ENCODE measurements at regions not wholly inside any gene's neighbourhood (a gene's known extent, or its start where the extent isn't known, plus 50 kb on each side); places are given as distances from the start of the nearest gene placed in this dataset.
"Not testable (repeated sequence)": the region's sequence is repeated elsewhere in the genome, so short reads cannot be mapped to it uniquely, and the experiment has no call there.

- no peak overlapping the region for H3K4me3 ChIP-seq
- no peaks in the 10 kb centered on the region for H3K4me1 ChIP-seq
- no peaks in the 10 kb centered on the region for H3K36me3 ChIP-seq
- no peak for TF ChIP-seq POLR2AphosphoS5 (IDR thresholded peaks at IDR 0.05)
- no peak overlapping the region for H3K27ac ChIP-seq (replicated peaks in 1 of 4)
- H3K9me3 ChIP-seq, result no peaks in the 10 kb centered on the region
- intact Hi-C loops (cut with DNase I), result no loop called here
- DNase-seq (ENCODE audit: extremely low spot score), result peak; percentile 78
- WGBS, result 65% methylated on average over 15 of the region's 25 CpGs
- peaks cover 0 to 80% (median 0%) of the 10 kb centered on the region in 4 donors for H3K27me3 ChIP-seq
Measured at GRCh38 chr10:131819241-131820072, 81.4 kb upstream of the PPP2R2D start.

GRCh38 chr10:131820626-131821025 is 80.2 kb upstream of the PPP2R2D start:
- 82% methylated on average over 9 of the region's 9 CpGs for WGBS
- intact Hi-C loops (cut with DNase I), result no loop called here
- DNase-seq (ENCODE audit: extremely low spot score), result no peak
- TF ChIP-seq EP300 (IDR thresholded peaks at IDR 0.05), result no peak
- no peak for TF ChIP-seq POLR2AphosphoS5 (IDR thresholded peaks at IDR 0.05)
- no peak for TF ChIP-seq POLR2A (IDR thresholded peaks at IDR 0.05; ENCODE audit: low read depth)
- TF ChIP-seq CTCF (IDR thresholded peaks at IDR 0.05), result no peak
- H3K4me3 ChIP-seq, result no peak overlapping the region
- H3K27me3 ChIP-seq, result peaks cover 0 to 85% (median 0%) of the 10 kb centered on the region in 4 donors
- H3K9me3 ChIP-seq, result no peaks in the 10 kb centered on the region
- no peak overlapping the region for H3K27ac ChIP-seq (replicated peaks in 1 of 4)
- peaks cover 0 to 4% (median 0%) of the 10 kb centered on the region in 4 donors for H3K4me1 ChIP-seq
- H3K36me3 ChIP-seq, result no peaks in the 10 kb centered on the region

GRCh38 chr10:131821378-131822012 is 79.3 kb upstream of the PPP2R2D start:
- no peaks in the 10 kb centered on the region for H3K9me3 ChIP-seq
- WGBS, result 87% methylated on average over 8 of the region's 8 CpGs
- no peak overlapping the region for H3K27ac ChIP-seq (replicated peaks in 1 of 4)
- H3K4me3 ChIP-seq, result no peak overlapping the region
- H3K36me3 ChIP-seq, result no peaks in the 10 kb centered on the region
- DNase-seq (ENCODE audit: extremely low spot score), result no peak
- intact Hi-C loops (cut with DNase I), result no loop called here
- TF ChIP-seq POLR2AphosphoS5 (IDR thresholded peaks at IDR 0.05) (no peak), EP300 (IDR thresholded peaks at IDR 0.05) (no peak), POLR2A (IDR thresholded peaks at IDR 0.05; ENCODE audit: low read depth) (no peak), CTCF (IDR thresholded peaks at IDR 0.05) (no peak)
- H3K27me3 ChIP-seq, result peaks cover 0 to 76% (median 0%) of the 10 kb centered on the region in 4 donors
- peaks cover 0 to 4% (median 0%) of the 10 kb centered on the region in 4 donors for H3K4me1 ChIP-seq

GRCh38 chr10:131822013-131822691 is 78.7 kb upstream of the PPP2R2D start:
- DNase-seq (ENCODE audit: extremely low spot score), result no peak
- TF ChIP-seq CTCF (IDR thresholded peaks at IDR 0.05) (no peak), POLR2AphosphoS5 (IDR thresholded peaks at IDR 0.05) (no peak), POLR2A (IDR thresholded peaks at IDR 0.05; ENCODE audit: low read depth) (no peak), EP300 (IDR thresholded peaks at IDR 0.05) (no peak)
- 76% methylated on average over 14 of the region's 18 CpGs for WGBS
- peaks cover 0 to 70% (median 0%) of the 10 kb centered on the region in 4 donors for H3K27me3 ChIP-seq
- peaks cover 0 to 4% (median 0%) of the 10 kb centered on the region in 4 donors for H3K4me1 ChIP-seq
- intact Hi-C loops (cut with DNase I), result no loop called here
- H3K4me3 ChIP-seq, result no peak overlapping the region
- H3K9me3 ChIP-seq, result no peaks in the 10 kb centered on the region
- H3K27ac ChIP-seq (replicated peaks in 1 of 4), result no peak overlapping the region
- no peaks in the 10 kb centered on the region for H3K36me3 ChIP-seq

- intact Hi-C loops (cut with DNase I), result no loop called here
- peaks cover 0 to 64% (median 0%) of the 10 kb centered on the region in 4 donors for H3K27me3 ChIP-seq
- no peak overlapping the region for H3K4me3 ChIP-seq
- 42% methylated on average over 3 of the region's 9 CpGs for WGBS
- H3K27ac ChIP-seq (replicated peaks in 1 of 4), result no peak overlapping the region
- H3K4me1 ChIP-seq, result peaks cover 0 to 4% (median 0%) of the 10 kb centered on the region in 4 donors
- no peak for DNase-seq (ENCODE audit: extremely low spot score)
- TF ChIP-seq POLR2AphosphoS5 (IDR thresholded peaks at IDR 0.05) (no peak), POLR2A (IDR thresholded peaks at IDR 0.05; ENCODE audit: low read depth) (no peak), EP300 (IDR thresholded peaks at IDR 0.05) (no peak), CTCF (IDR thresholded peaks at IDR 0.05) (no peak)
- H3K9me3 ChIP-seq, result no peaks in the 10 kb centered on the region
- no peaks in the 10 kb centered on the region for H3K36me3 ChIP-seq
Measured at GRCh38 chr10:131822692-131823245, 78.0 kb upstream of the PPP2R2D start.

GRCh38 chr10:131823601-131824099 is 77.2 kb upstream of the PPP2R2D start:
- H3K27ac ChIP-seq (replicated peaks in 1 of 4); H3K9me3 ChIP-seq; H3K4me1 ChIP-seq; DNase-seq (ENCODE audit: extremely low spot score); H3K4me3 ChIP-seq; H3K36me3 ChIP-seq; intact Hi-C loops (cut with DNase I): not testable (repeated sequence)
- WGBS, result 88% methylated on average over 7 of the region's 12 CpGs
- peaks cover 0 to 55% (median 0%) of the 10 kb centered on the region in 4 donors for H3K27me3 ChIP-seq
